ENCODE measurements at regions not wholly inside any gene's neighbourhood (a gene's known extent, or its start where the extent isn't known, plus 50 kb on each side); places are given as distances from the start of the nearest gene placed in this dataset.

- TF ChIP-seq, protein P1, sequence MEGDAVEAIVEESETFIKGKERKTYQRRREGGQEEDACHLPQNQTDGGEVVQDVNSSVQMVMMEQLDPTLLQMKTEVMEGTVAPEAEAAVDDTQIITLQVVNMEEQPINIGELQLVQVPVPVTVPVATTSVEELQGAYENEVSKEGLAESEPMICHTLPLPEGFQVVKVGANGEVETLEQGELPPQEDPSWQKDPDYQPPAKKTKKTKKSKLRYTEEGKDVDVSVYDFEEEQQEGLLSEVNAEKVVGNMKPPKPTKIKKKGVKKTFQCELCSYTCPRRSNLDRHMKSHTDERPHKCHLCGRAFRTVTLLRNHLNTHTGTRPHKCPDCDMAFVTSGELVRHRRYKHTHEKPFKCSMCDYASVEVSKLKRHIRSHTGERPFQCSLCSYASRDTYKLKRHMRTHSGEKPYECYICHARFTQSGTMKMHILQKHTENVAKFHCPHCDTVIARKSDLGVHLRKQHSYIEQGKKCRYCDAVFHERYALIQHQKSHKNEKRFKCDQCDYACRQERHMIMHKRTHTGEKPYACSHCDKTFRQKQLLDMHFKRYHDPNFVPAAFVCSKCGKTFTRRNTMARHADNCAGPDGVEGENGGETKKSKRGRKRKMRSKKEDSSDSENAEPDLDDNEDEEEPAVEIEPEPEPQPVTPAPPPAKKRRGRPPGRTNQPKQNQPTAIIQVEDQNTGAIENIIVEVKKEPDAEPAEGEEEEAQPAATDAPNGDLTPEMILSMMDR (IDR thresholded peaks at IDR 0.05), result no peak
- no peak for TF ChIP-seq EZH2 (IDR thresholded peaks at IDR 0.05)
Measured at GRCh38 chr2:237221443-237221842, 135.8 kb downstream of the COPS8 start.

All from neural progenitor cell (in vitro differentiated cells).